HEK293T (cell line): ENCODE measurements at regions not wholly inside any gene's neighbourhood (a gene's known extent, or its start where the extent isn't known, plus 50 kb on each side); places are given as distances from the start of the nearest gene placed in this dataset.

Experiments
- BHLHE40 ChIP-seq: fragments of 450-650 bp; IDR thresholded peaks from 2 replicates; pipeline ENCODE4 v1.6.1; 2016; ENCODE audit warnings: mild to moderate bottlenecking, moderate library complexity, borderline replicate concordance
- FOXA1 ChIP-seq: fragments of 450-650 bp; IDR thresholded peaks from 2 replicates; pipeline ENCODE4 v1.6.1; 2016; ENCODE audit warnings: mild to moderate bottlenecking

- no peak for TF ChIP-seq FOXA1
- no peak for TF ChIP-seq BHLHE40
These were observed 231.4 kb downstream of the OPA1 start for GRCh38 chr3:193824365-193824764.
